GM12864 (cell line): ENCODE measurements at regions not wholly inside any gene's neighbourhood (a gene's known extent, or its start where the extent isn't known, plus 50 kb on each side); places are given as distances from the start of the nearest gene placed in this dataset.

Experiments
- DNase-seq: peaks from one replicate; pipeline ENCODE4 v3.0.0-alpha.2; 2011; ENCODE audit warnings: low read depth
- H3K4me3 ChIP-seq: 2 replicates; pipeline ENCODE4 v1.5.1; 2011; ENCODE audit warnings: mild to moderate bottlenecking, low read depth, low read length, control low read depth
- TF ChIP-seq, protein P1 (sequence below): IDR thresholded peaks from 2 replicates; pipeline ENCODE4 v1.5.1; 2011; ENCODE audit warnings: low read depth, mild to moderate bottlenecking, moderate library complexity, low read length, control low read depth, inconsistent platforms; ENCODE audit errors: missing control alignments

- TF ChIP-seq, protein P1, sequence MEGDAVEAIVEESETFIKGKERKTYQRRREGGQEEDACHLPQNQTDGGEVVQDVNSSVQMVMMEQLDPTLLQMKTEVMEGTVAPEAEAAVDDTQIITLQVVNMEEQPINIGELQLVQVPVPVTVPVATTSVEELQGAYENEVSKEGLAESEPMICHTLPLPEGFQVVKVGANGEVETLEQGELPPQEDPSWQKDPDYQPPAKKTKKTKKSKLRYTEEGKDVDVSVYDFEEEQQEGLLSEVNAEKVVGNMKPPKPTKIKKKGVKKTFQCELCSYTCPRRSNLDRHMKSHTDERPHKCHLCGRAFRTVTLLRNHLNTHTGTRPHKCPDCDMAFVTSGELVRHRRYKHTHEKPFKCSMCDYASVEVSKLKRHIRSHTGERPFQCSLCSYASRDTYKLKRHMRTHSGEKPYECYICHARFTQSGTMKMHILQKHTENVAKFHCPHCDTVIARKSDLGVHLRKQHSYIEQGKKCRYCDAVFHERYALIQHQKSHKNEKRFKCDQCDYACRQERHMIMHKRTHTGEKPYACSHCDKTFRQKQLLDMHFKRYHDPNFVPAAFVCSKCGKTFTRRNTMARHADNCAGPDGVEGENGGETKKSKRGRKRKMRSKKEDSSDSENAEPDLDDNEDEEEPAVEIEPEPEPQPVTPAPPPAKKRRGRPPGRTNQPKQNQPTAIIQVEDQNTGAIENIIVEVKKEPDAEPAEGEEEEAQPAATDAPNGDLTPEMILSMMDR, result no peak
- DNase-seq, result no peak
- H3K4me3 ChIP-seq, result no peak overlapping the region
These were observed 83.5 kb upstream of the DOCK9 start for GRCh38 chr13:99061411-99061810.

GRCh38 chr13:99062593-99062992 lies 84.7 kb upstream of the DOCK9 start:
- TF ChIP-seq, protein P1, result no peak
- no peak for DNase-seq
- H3K4me3 ChIP-seq, result no peak overlapping the region

GRCh38 chr13:99063178-99063577 lies 85.3 kb upstream of the DOCK9 start:
- DNase-seq, result no peak
- TF ChIP-seq, protein P1, result no peak
- H3K4me3 ChIP-seq, result no peak overlapping the region

DNA sequence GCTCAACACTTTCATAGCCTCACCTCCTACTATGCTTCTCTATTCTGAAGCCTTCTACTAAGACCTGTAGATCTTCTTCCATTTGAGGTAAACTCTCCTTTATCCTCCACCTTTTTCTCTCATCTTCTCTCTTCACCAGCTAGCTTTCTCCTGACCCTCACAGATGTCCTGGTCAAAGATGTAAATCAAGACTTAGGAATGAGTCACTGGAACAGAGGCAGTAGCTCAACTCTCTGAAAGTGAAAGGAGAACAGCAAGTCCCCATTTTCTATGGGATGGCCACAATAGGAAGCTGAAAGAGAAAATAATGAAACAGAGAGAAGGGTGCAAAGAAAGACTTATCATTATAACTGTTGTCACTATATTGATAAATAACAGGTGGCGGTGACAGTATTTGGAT lies 86.1 kb upstream of the DOCK9 start:
- DNase-seq, result no peak
- no peak overlapping the region for H3K4me3 ChIP-seq
- TF ChIP-seq, protein P1, result no peak

- TF ChIP-seq, protein P1, result no peak
- H3K4me3 ChIP-seq, result no peak overlapping the region
- DNase-seq, result no peak
These were observed 86.9 kb upstream of the DOCK9 start for GRCh38 chr13:99064624-99065234.

DNA sequence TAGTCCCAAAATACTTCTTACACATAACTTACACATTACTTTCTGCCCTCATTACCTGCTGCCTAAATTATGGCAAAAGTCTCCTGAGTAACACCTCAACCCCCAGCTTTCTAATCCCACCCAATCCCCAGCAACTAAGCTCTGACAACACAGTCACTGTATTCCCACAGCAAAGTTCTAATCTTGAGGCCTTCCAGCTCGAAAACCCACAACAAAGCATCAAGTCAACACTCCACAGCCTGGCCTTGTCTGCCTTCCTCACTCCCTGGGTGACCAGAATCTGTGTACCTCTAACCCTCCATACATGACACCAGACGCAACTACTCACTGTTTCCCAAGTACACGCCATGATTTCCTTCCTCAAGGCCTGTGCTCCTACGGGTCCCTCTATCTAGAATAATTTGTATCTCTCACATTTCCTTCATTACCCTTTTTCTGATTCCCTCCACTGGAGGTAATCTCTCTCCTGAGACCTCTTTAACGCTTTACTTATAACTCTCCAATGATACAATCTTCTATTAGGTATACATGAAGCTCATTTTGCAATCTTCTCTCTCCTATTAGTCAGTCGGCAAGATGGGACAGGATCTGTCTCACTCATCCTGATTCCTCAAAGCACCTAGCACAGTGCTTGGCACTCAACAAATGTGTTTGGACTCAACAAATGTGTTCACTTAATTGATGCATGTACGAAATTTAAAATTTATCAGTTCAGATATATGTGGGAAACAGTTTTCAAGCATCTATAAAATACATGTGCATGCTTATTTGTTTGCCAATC lies 87.6 kb upstream of the DOCK9 start:
- H3K4me3 ChIP-seq, result no peak overlapping the region
- TF ChIP-seq, protein P1, result no peak
- DNase-seq, result no peak
